Astrocyte of the spinal cord (primary cell): ENCODE measurements at regions not wholly inside any gene's neighbourhood (a gene's known extent, or its start where the extent isn't known, plus 50 kb on each side); places are given as distances from the start of the nearest gene placed in this dataset.

Experiments used
- DNase-seq: peaks from one replicate; pipeline ENCODE4 v3.0.0; 2011; ENCODE audit warnings: low read depth, low spot score
- H3K4me3 ChIP-seq: 2 replicates; pipeline ENCODE4 v1.5.1; 2011; ENCODE audit warnings: low read depth, mild to moderate bottlenecking, low read length, moderate library complexity
- in situ Hi-C: cut with HindIII; loops from 2 replicates; pipeline ENCODE4 v1.10.0; 2017; ENCODE audit warnings: low sequenced_read_pairs
- TF ChIP-seq, protein P1 (sequence below): IDR thresholded peaks from 2 replicates; pipeline ENCODE4 v1.5.1; 2012; ENCODE audit warnings: low read depth, mild to moderate bottlenecking, low read length, inconsistent platforms

DNA sequence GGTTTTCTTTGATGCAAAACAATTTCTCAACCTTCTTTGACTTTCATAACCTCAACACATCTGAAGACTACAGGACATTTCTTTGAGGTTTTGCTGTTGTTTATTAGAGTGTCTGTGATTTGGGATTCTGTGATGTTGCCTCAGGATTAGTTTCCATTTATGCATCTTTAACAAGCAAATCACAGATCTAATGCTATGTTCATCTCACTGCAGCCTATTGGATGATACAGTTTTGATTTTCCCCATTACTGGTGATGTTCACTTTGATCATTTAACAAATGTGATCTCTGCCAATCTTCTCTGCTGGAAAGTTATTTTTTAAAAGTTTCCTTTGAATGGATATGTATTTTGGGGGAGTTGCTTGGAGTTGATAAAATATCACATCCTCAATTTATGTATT is 624.9 kb upstream of the HS3ST1 start:
- in situ Hi-C loops = no loop called here
- DNase-seq = no peak
- TF ChIP-seq, protein P1, sequence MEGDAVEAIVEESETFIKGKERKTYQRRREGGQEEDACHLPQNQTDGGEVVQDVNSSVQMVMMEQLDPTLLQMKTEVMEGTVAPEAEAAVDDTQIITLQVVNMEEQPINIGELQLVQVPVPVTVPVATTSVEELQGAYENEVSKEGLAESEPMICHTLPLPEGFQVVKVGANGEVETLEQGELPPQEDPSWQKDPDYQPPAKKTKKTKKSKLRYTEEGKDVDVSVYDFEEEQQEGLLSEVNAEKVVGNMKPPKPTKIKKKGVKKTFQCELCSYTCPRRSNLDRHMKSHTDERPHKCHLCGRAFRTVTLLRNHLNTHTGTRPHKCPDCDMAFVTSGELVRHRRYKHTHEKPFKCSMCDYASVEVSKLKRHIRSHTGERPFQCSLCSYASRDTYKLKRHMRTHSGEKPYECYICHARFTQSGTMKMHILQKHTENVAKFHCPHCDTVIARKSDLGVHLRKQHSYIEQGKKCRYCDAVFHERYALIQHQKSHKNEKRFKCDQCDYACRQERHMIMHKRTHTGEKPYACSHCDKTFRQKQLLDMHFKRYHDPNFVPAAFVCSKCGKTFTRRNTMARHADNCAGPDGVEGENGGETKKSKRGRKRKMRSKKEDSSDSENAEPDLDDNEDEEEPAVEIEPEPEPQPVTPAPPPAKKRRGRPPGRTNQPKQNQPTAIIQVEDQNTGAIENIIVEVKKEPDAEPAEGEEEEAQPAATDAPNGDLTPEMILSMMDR = no peak
- H3K4me3 ChIP-seq = no peak overlapping the region

DNA sequence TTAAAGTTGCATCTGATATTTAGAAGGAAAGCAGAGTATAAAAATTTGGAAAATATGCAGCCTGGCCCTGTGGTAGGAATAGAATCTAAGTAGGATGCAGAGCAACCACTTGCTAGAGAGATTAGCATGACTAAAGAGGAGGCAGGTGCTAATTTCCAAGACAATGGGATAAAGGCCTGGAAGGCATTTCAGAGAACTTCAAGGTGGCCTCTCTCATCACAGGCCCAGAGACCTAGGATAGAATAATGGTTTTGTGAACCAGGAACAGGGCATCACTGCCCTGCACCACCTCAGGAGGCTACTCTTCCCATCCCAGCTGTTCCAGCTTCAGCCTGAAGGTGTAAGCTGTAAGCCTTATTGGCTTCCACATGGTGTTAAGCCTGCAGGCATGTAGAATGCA is 621.7 kb upstream of the HS3ST1 start:
- in situ Hi-C loops = no loop called here
- no peak overlapping the region for H3K4me3 ChIP-seq
- DNase-seq = no peak
- TF ChIP-seq, protein P1 = no peak

DNA sequence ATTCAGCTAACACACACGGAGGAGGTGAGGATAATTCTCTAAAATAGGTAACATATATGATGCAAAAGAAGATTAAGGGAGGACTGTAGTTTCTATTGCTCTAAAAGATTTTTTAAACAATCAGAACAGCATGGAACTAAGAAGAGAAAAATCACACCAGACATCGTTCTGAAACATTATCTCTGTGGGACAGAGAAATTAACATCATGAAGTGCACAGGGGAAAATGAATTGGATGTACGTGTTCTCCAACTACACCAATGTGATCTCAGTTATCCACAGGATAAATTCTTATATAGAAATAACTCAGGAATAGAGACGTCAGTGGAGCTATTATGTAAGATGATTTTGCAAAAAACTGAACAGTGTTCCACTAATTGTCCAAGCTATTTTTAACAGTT is 614.1 kb upstream of the HS3ST1 start:
- DNase-seq = no peak
- TF ChIP-seq, protein P1 = no peak
- in situ Hi-C loops = no loop called here
- H3K4me3 ChIP-seq = no peak overlapping the region

DNA sequence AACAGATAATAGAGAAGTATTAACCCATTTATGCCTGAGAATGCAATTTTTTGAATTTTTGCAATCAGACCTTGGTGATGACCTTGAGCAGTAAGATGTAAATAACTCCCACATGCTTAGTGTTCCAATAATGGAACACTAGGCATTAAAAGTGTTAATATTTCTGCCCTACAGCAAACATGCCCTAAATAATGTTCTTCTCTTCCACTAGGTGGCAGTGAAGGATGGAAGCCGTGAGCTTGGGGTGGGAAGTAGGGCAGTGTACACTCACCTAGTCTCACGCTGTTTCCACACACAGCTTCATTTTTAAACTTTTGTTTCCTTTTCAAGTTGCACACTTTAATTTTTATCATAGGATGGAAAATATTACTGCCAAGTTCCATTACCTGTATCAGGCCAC is 613.1 kb upstream of the HS3ST1 start:
- TF ChIP-seq, protein P1 = no peak
- in situ Hi-C loops = no loop called here
- no peak overlapping the region for H3K4me3 ChIP-seq
- DNase-seq = no peak

DNA sequence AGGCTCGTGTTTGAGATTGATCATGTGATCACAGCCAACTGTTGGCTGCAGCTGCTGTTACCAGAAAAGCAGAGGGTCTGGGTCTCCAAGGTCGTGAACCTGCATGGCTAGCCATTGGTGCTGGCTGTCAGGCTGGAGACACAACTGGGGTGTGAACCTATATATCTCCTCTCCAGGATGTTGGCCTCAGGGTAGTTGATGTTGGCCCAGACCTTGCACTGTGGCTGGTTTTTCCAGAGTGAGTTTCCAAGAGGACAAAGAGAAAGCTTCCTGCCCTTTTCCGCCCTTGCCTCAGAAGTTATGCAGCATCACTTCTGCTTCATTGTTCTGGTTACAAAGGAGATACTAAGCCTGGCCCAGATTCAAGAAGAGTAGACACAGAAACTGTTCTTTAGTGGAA is 607.8 kb upstream of the HS3ST1 start:
- in situ Hi-C loops = no loop called here
- H3K4me3 ChIP-seq = no peak overlapping the region
- TF ChIP-seq, protein P1 = no peak
- no peak for DNase-seq

DNA sequence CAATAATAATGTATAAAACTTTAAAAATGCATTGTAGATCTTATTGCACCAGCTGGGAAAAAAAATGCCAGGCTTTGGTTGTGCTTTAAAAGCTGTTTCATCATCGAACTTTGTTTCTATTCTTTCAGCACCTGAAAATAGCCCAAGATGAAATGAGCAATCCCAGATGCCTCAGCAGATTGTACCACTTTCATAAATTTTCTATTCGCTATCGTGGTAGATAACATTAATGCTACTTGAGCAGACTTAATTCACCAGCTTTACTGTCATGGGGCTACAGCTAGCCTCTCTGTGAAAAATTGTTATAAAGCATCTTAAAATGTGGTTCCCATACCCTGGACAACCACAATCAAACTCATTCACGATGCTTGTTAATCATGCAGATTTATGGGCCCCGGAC is 599.6 kb upstream of the HS3ST1 start:
- TF ChIP-seq, protein P1 = no peak
- DNase-seq = no peak
- in situ Hi-C loops = no loop called here
- no peak overlapping the region for H3K4me3 ChIP-seq

DNA sequence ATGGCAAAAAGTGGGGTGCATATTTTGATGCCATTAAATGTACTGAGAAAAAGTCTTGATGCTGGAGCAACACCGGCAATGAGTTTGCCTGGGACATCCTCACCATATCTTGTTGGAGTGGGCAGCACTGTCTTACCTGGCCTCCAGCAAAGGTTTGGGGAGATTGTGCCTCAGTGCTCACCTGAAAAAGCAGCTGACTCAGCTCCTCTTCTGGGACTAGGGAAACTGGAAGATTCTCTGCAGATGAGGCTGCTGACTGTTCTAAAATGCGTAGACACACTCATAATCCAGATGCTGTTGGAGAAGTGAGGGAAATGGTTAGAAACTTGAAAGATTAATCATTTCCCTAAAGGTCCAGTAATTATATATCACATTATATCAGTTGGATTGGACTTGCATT is 593.7 kb upstream of the HS3ST1 start:
- TF ChIP-seq, protein P1 = no peak
- DNase-seq = no peak

More for the DNA sequence above, 593.7 kb upstream of the HS3ST1 start:
- in situ Hi-C loops = no loop called here
- no peak overlapping the region for H3K4me3 ChIP-seq
